Tibial nerve (tissue), 4 donors: ENCODE measurements at regions not wholly inside any gene's neighbourhood (a gene's known extent, or its start where the extent isn't known, plus 50 kb on each side); places are given as distances from the start of the nearest gene placed in this dataset.

Source experiments
- DNase-seq, 2 donors: peaks; one replicate each; pipeline ENCODE4 v3.0.0-alpha.2; 2019; ENCODE audit warnings: low spot score in 2 of 2
- H3K27ac ChIP-seq, 4 donors: fragments of 200-600 bp; sonication (generic) in 3 of 4; one replicate each; pipeline ENCODE4 v1.5.1; 2017 to 2019; ENCODE audit warnings: mild to moderate bottlenecking in 1 of 4
- H3K27me3 ChIP-seq, 2 donors: fragments of 200-600 bp; sonication (generic) in 1 of 2; one replicate each; pipeline versions ENCODE4 v1.5.1 to v1.6.0; 2017 to 2019
- H3K36me3 ChIP-seq, 3 donors: fragments of 200-600 bp; sonication (generic); one replicate each; pipeline ENCODE4 v1.5.1; 2018 to 2019
- H3K4me1 ChIP-seq, 4 donors: fragments of 200-600 bp; sonication (generic) in 3 of 4; one replicate each; pipeline ENCODE4 v1.5.1; 2017 to 2019
- H3K4me3 ChIP-seq, 4 donors: fragments of 200-600 bp; sonication (generic) in 3 of 4; one replicate each; pipeline ENCODE4 v1.5.1; 2017 to 2019; ENCODE audit warnings: mild to moderate bottlenecking in 1 of 4, moderate library complexity in 1 of 4
- H3K9me3 ChIP-seq, 4 donors: fragments of 200-600 bp; sonication (generic) in 3 of 4; one replicate each; pipeline ENCODE4 v1.5.1; 2017 to 2019
- EP300 ChIP-seq, 2 donors: sonication (generic); formaldehyde crosslinking; IDR thresholded peaks; one replicate each; pipeline ENCODE4 v1.6.1; 2017; ENCODE audit warnings: antibody characterized with exemption in 2 of 2, mild to moderate bottlenecking in 1 of 2
- POLR2A ChIP-seq, 2 donors: fragments of 450-650 bp; IDR thresholded peaks; one replicate each; pipeline ENCODE4 v1.6.1; 2017; ENCODE audit warnings: antibody characterized with exemption in 2 of 2, mild to moderate bottlenecking in 2 of 2, moderate library complexity in 2 of 2
- WGBS, 2 donors: methylation state at CpG; one replicate each; pipeline ENCODE4 v1.1.5; 2018; 5-methylcytosine and 5-hydroxymethylcytosine counted together
- TF ChIP-seq, protein P1 (sequence below), 5 experiments: fragments of 200-600 bp in 3 of 5; fragments of 450-650 bp in 2 of 5; sonication (generic) in 3 of 5; IDR thresholded peaks; one replicate each; pipeline ENCODE4 v1.5.1; 2016 to 2019; ENCODE audit warnings: antibody characterized with exemption in 5 of 5, mild to moderate bottlenecking in 3 of 5, moderate library complexity in 2 of 5

DNA sequence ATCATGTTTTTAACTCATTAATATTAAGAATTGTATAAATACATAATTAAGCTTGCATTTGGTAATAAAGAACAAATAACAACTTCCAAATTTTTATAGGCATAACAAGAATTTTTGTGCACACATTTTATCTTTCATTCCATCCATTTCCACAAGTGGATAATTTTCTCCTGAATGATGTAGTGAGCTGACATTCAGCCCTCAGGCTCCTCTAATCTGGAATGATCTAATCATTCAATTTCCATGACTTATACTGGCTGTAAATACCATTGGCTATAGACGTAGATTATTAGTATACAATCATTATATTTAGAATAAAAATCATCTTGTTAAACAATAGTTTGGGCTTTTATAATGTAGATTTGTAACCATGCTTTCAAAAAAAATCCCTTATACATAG lies 287.2 kb upstream of the GHITM start:
- Histone ChIP-seq H3K27ac (no peak overlapping the region), H3K36me3 (no peaks in the 10 kb centered on the region), H3K4me1 (no peaks in the 10 kb centered on the region), H3K9me3 (no peaks in the 10 kb centered on the region), H3K4me3 (no peak overlapping the region), H3K27me3 (no peaks in the 10 kb centered on the region)
- TF ChIP-seq, protein P1, sequence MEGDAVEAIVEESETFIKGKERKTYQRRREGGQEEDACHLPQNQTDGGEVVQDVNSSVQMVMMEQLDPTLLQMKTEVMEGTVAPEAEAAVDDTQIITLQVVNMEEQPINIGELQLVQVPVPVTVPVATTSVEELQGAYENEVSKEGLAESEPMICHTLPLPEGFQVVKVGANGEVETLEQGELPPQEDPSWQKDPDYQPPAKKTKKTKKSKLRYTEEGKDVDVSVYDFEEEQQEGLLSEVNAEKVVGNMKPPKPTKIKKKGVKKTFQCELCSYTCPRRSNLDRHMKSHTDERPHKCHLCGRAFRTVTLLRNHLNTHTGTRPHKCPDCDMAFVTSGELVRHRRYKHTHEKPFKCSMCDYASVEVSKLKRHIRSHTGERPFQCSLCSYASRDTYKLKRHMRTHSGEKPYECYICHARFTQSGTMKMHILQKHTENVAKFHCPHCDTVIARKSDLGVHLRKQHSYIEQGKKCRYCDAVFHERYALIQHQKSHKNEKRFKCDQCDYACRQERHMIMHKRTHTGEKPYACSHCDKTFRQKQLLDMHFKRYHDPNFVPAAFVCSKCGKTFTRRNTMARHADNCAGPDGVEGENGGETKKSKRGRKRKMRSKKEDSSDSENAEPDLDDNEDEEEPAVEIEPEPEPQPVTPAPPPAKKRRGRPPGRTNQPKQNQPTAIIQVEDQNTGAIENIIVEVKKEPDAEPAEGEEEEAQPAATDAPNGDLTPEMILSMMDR (IDR thresholded peaks at IDR 0.05), result no peak
- TF ChIP-seq POLR2A (IDR thresholded peaks at IDR 0.05), result no peak
- no peak for TF ChIP-seq EP300 (IDR thresholded peaks at IDR 0.05)
- no peak for DNase-seq
- WGBS, 2 donors, result 40 to 44% methylated on average over 1 of the region's 1 CpG

DNA sequence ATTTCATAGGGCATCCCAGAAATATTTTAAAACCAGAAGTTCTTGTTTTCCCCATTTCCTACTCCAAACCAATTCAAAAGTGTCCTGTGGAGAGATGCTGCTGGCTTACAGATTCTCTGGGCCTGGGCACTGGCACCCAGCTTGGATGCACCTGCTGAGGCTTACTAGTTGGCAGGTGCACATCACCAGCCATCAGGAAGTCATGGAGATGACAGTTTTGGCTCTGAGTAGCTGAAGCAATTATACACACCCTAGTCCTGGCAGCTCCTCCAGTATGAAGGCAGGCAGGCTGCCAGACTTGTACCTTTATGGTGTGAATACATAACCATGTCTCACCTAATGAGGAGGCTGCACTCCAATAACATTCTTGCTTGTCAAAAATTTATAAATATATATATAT lies 276.6 kb upstream of the GHITM start:
- H3K27me3 ChIP-seq, result no peaks in the 10 kb centered on the region
- no peak overlapping the region for H3K27ac ChIP-seq
- no peak overlapping the region for H3K4me3 ChIP-seq
- H3K4me1 ChIP-seq, result no peaks in the 10 kb centered on the region
- no peaks in the 10 kb centered on the region for H3K36me3 ChIP-seq
- H3K9me3 ChIP-seq, result peaks cover 0 to 4% (median 0%) of the 10 kb centered on the region in 4 donors
- no peak for DNase-seq
- TF ChIP-seq EP300 (IDR thresholded peaks at IDR 0.05) (no peak), POLR2A (IDR thresholded peaks at IDR 0.05) (no peak)
- TF ChIP-seq, protein P1 (IDR thresholded peaks at IDR 0.05), result no peak

DNA sequence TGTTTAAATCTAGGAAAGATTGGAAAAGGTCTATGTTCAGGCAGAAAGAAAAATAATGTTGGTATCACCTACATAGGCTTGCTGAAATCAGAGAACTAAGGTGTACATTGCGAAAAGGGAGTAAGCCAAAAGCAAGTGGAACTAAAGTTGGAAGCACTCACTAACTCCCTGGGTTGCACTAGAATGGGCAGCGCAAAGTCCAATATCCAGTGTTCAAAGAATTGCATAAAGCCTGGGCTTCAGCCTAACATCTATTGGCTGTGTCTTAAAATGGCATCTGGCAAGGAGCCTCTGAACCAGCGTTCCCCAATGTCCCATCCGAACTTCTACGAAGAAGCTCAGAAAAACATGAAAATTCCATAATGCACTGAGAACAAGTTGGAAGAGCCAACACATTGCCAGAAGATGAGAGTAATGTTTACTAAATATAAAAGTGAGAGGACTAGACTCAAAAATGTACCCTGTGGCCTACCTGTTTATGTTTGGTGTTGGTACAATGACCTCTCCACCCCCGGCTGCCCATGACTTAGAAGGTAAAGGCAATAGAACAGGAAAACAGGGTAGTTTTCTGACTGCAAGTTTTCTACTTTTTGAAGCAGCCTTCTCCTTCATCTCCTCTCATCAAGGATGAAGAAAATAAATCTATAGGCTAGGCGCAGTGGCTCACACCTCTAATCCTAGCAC lies 275.9 kb upstream of the GHITM start:
- no peak overlapping the region for H3K4me3 ChIP-seq
- 89% methylated on average over 7 of the region's 7 CpGs for WGBS, 2 donors
- no peak for DNase-seq
- TF ChIP-seq, protein P1 (IDR thresholded peaks at IDR 0.05), result no peak
- TF ChIP-seq EP300 (IDR thresholded peaks at IDR 0.05) (no peak), POLR2A (IDR thresholded peaks at IDR 0.05) (no peak)
- H3K36me3 ChIP-seq, result no peaks in the 10 kb centered on the region
- H3K27ac ChIP-seq, result no peak overlapping the region
- H3K4me1 ChIP-seq, result no peaks in the 10 kb centered on the region
- H3K9me3 ChIP-seq, result peaks cover 0 to 4% (median 0%) of the 10 kb centered on the region in 4 donors
- no peaks in the 10 kb centered on the region for H3K27me3 ChIP-seq

DNA sequence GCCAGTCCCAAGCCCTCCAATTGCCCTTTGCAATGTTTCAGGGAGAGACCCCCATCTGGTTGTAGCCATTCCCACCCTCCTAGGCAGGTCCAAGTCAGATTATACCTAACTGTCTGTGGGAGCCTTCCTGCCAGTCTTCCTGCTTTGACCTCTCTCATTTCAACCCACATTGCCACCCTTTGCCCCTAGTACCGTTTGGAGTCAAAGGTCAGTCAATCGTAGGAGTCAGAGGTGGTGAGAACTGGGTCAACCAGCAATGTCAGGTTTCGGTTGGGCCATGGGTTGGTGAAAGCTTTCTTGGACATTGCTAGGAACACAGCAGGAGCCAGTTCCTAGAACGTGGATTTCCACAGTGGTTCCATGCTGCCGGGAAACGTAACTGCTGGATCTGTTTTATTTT lies 269.4 kb upstream of the GHITM start:
- no peak for DNase-seq
- no peaks in the 10 kb centered on the region for H3K27me3 ChIP-seq
- H3K9me3 ChIP-seq, result no peaks in the 10 kb centered on the region
- TF ChIP-seq, protein P1 (IDR thresholded peaks at IDR 0.05), result no peak
- TF ChIP-seq EP300 (IDR thresholded peaks at IDR 0.05), result no peak
- H3K36me3 ChIP-seq, result no peaks in the 10 kb centered on the region
- H3K4me1 ChIP-seq, result peaks cover 0 to 8% (median 0%) of the 10 kb centered on the region in 4 donors
- H3K27ac ChIP-seq, result no peak overlapping the region
- 79 to 83% methylated on average over 6 of the region's 6 CpGs for WGBS, 2 donors
- no peak overlapping the region for H3K4me3 ChIP-seq

DNA sequence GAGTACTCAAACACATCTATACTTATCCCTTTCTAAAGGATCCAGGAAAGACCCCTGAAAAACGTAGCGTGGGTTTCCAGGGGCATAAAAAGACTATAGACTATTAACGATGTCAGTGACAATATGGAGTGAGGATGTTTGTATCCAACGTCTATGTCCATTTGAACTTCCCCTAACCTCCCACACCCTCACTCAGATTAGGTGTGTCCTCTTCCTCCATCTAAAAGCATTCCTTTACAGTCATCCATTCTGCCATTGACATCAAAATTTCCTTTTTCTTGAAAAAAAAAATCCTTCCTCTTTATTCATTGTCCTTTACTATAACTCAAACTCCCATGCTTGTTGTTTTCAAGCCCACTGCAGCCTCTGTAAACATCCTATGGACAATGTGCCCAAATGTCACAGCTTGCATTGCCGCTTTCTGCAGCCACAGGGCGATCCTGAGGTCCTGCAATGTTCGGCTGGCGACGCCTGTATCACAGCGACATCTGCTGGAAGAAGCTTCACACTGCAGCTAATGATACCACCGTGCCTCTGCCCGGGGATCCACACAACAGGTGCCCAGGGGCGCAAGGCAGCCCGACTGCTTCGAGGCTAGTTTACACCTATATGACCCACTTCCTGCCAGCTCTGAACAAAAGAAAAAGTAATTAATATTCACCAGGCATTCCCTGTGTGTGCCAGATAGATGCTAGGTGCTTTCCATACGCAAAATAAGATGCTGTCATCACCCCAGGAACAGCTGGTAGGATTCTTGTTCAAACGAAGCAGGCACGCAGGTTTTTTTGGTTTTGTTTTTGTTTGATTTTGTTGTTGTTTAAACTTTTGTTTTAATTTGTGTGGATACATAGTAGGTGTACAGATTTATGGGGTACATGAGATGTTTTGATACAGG lies 267.9 kb upstream of the GHITM start:
- TF ChIP-seq POLR2A (IDR thresholded peaks at IDR 0.05), result no peak
- TF ChIP-seq, protein P1 (IDR thresholded peaks at IDR 0.05), result peak; percentile 74 to 94 (median 79)
- 28 to 30% methylated on average over 18 of the region's 18 CpGs for whole genome bisulfite sequencing, 2 donors
- Histone ChIP-seq H3K27ac (no peak overlapping the region), H3K27me3 (no peaks in the 10 kb centered on the region), H3K9me3 (no peaks in the 10 kb centered on the region), H3K4me1 (peaks cover 0 to 8% (median 0%) of the 10 kb centered on the region in 4 donors), H3K4me3 (no peak overlapping the region), H3K36me3 (no peaks in the 10 kb centered on the region)
- peak; percentile 31 to 72 for DNase-seq
